Stimulated activated CD4-positive, alpha-beta T cell treated with anti-CD3 and anti-CD28 coated beads, Interleukin-2, amount 100 ng/mL, for 48 hours (primary cell): ENCODE measurements at regions not wholly inside any gene's neighbourhood (a gene's known extent, or its start where the extent isn't known, plus 50 kb on each side); places are given as distances from the start of the nearest gene placed in this dataset.

ENCODE experiments used
- DNase-seq, 2 donors: peaks; one replicate each; pipeline ENCODE4 v3.0.0-alpha.2; 2020

DNA sequence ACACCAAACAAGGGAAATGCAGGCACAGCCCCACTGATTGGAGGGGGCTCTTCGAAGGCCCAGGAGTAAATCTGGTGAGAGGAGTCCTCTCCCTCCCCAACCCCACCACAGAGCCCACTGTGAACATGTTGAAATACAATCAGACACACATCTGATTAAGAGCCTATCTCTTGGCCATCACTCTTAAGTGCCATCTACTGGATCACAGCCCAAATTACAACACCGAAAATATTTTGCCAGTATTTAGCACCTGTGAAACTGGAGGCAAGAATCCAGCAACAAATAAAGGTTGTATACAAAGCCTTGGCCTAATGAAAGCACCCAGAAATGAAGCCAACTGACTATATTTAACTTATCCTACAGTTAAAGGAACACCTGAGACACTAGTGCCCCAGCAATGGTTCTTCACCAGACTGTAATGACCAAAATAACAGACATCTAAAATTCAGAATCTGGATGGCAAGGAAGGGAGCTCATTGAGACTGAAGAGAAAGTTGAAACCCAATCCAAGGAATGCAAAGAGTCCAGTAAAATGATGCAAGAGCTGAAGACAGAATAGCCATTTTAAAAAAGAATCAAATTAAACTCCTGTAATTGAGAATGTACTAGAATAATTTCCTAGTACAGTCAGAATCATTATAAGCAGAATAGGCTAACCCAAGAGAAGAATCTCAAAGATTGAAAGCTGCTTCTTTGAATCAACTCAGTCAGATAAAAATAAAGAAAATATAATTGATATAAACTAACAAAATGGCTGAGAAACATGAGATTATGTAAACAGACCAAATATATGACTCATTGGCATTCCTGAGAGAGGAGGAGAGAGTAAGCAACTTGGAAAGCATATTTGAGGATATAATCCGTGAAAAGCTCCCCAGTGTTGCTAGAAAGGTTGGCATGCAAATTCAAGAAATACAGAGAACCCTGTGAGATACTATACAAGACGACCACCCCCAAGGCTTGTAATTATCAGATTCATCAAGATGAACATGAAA, 1117.0 kb downstream of the FLRT2 start:
- no peak for DNase-seq

DNA sequence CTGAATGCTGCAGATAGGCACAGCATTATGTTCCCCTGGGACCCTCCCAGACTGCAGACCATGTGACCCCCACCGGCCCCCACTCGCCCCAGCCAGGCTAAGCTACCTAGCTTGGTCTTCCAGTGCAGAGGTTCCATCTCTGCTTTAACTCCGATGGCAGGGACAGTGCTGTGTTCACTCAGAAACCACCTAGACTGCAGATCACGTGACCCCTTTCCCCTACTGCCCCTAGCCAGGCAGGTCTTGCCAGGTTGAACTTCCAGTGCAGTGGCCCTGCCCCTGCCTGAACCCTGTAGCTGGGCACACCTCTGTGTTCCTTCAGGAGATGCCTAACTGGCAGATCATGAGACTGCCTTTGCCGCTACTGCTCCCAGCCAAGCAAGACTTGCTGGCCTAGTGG, 1116.2 kb downstream of the FLRT2 start:
- no peak for DNase-seq

DNA sequence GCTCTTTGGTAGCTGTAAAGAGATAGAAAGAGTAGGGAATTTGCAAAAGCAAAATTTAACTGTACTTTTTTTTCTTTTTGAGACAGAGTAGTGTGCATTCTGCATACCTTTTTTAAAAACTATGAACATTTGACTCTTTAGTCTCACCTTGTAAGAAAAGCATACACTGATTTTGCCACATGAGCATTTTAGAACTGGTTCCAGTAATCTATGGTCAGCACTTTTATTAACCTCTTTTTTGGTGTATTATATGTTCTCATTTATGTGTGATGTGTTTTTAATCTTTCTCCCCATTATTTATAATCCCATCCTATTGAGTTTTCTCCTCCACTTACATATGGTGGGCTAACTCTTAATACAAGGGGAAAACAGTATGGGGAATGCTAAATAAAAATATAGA, 1111.4 kb downstream of the FLRT2 start:
- no peak for DNase-seq

DNA sequence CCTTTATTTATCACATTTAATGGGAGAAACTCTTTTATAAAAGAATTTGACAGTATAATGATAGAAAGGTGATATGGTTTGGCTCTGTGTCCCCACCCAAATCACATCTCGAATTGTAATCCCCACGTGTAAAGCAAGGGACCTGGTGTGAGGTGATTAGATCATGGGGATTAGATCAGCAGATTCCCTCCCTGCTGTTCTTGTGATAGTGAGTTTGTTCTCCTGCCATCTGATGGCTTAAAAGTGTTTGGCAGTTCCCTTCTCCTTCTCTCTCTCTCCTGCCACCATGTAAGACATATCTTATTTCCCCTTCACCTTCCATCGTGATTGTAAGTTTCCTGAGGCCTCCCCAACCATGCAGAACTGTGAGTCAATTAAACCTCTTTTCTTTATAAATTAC, 1110.3 kb downstream of the FLRT2 start:
- no peak for DNase-seq

DNA sequence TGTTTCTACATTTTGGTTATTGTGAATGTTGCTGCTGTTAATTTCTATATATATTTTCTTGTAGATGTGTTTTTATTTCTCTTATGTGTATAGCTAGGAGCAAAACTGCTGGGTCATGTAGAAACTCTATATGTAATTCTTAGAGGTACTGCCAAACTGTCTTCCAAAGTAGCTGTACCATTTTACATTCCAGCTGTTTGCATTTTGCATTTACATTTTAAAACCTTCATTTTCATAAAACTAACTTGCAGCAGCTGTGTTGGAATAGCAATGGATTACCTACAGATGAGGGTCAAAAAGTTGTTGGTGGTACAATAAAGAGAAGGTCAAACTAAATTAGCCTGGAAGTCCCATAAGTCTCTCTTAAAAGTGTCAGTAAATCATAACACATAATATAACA, 1109.7 kb downstream of the FLRT2 start:
- DNase-seq = no peak

DNA sequence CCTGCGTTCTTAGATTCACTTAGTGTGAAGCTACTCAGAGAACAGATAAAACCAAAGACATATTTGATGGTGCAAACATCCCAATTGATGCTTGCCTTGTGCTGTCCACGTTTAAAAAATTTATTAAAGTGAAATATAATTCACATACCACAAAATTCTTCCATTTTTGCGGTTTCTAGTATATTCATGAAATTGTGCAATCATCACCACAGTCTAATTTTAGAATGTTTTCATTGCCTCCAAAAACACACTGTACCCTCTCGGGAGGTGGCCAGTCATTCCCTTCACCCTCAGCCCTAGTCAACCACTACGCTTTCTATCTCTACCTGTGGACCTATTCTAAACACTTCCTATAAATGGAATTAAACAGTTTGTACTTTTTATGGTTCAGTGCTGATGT, 1109.2 kb downstream of the FLRT2 start:
- no peak for DNase-seq

DNA sequence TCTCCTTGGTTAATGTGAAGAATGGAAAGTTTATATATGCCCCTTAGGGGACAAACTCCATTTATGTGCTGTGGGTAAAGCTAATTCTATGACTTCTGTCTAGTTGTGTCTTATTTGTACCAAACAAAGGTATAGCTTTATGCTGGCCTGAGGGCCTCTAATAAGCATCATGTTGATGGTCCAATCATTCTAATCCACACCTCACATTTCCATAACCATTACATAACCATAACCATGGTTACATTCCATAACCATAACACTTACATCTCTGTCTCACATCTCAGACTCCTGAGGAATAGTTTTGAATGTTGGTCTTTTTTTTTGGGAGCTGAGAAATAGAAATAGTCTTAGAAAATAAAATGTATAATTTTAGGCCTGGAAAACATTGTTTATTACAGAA, 1097.1 kb downstream of the FLRT2 start:
- no peak for DNase-seq

DNA sequence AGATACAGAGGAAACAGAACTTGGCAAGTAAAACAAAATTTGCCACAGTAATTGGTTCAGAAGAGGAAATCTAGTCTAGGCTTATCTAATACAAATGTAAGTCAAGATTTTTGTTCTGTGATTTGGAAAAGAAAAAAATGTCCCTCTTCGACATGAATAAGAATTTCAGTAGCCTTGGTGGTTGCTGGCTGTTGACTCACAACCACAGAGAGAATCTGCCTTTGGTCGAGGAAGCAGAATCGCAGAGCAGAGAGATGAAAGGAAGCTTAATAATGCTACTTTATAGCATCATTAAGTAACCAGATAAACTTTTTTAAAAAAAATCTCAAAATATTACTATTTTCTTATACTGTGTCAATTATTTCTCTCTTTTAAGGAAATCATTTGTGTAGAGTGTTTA, 1096.6 kb downstream of the FLRT2 start:
- no peak for DNase-seq

DNA sequence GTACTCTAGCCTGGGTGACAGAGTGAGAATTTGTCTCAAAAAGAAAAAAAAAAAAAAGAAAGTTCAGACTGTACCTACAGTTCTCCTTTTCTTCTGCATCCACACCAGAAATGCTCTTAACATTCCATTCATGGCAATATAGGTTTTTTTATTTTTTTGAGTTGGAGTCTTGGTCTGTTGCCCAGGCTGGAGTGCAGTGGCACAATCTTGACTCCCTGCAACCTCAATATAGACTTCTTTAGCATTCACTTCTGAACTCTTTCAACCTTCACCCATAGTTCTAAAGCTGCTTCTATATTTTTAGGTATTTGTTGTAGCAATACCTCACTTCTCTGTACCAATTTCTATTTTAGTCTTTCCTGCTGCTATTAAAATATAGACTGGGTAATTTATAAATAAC, 1095.7 kb downstream of the FLRT2 start:
- DNase-seq = no peak

DNA sequence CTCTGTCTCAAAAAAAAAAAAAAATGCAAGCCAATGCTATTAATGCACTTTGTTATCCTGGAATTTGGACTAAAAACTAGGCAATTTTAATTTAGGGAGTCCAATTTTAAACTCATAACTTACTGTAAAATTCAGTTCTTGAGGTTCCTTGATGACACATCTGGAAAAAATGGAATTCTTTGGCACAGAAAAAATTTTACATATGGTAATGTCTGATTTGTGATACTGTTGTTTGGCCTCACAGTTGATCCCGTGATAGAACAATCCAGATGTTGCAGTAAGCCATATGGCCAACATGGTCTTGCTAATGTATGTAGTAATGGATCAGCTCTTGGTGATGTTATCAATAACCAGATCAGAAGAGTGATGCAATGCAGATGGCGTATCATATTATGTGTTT, 1089.8 kb downstream of the FLRT2 start:
- no peak for DNase-seq

DNA sequence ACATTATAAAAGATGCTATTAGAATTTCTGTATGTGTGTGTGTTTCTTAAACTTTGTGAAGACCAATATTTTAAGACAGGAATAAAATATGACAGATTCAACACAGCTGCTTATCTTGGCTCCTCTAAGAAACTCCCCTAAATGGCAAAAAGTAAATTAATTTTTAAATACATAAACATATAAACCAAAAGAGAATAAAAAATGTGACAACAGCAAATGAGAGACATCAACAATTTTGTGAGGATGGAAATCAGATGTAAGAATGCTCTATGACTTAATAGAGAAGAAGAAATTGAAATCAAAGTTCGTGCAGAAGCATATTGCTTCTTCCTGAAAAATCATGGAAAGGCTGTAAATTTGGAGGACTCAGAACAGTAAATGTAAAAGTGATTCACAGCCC, 1083.8 kb downstream of the FLRT2 start:
- no peak for DNase-seq

DNA sequence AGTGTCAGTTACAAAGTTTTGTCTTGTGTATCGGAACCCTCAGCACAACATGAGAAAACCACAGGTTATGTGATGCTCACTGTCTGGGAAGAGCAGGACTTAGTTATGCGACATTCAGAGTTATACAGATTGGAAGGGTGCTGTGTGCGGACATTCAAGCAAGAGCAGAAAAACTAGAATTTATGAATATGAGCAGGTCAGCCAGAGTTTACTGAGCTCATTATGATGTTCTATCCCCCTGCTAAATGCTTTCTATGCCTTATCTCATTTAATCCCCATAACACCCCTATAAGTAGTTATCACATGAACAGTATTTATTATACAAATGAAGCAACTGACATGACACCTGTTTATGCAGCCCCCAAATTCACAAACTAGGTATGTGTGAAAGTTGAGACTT, 1083.2 kb downstream of the FLRT2 start:
- DNase-seq = no peak

DNA sequence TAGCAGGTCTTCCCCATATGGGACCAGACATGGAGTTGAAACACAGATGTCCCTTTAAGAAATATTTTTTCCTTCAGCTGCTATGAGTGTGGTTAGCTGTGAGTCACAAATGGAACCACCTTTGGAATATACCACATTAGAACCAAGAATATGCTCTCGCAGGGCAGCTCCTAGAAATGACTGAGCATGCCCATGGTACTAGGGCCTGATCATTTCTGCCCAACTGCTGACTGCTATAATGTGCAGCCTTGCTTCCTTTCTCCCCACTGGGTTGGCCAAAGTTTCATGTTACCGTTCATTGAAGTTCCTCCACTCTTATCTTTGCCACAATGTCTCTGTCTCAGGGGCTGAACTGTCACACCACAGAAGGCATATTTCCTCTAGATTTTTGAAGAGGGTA, 1074.6 kb downstream of the FLRT2 start:
- DNase-seq = no peak

DNA sequence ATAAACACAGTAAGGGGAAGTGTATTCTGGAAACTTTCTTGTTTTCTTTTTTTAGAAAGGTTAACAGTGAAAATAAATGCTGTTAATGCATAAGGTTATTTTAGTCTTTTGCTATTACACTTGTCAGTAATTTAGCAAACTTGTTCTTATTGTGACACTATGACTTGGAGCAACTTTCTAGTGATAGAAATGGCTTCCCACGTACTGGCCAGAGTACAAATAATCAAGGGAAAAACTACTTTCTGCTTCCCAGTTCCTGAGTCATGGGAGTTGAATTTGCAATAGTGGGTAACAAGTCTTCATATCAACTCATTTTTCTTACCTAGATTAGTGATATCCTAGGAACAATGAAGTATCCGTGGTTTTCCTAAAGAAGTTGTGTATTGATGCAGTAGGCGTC, 1072.3 kb downstream of the FLRT2 start:
- no peak for DNase-seq

DNA sequence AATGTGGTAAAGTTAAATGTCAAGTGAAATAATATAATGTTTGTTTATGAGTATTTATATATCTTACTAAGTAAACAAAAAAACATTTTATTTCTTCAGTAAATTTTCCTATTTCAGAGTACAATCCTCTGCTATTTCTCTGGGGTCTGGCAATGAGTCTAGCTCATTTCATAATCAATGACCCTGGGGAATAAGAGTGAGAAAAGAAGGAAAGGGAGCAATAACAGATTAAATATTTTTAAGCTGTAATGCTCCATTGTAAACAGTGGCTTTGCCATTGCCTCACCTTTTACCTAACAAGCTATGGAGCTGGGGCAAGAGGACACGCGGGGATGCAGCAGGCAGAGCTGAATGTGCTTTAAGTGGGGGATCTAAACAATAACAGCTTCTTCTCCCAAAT, 1071.9 kb downstream of the FLRT2 start:
- no peak for DNase-seq

DNA sequence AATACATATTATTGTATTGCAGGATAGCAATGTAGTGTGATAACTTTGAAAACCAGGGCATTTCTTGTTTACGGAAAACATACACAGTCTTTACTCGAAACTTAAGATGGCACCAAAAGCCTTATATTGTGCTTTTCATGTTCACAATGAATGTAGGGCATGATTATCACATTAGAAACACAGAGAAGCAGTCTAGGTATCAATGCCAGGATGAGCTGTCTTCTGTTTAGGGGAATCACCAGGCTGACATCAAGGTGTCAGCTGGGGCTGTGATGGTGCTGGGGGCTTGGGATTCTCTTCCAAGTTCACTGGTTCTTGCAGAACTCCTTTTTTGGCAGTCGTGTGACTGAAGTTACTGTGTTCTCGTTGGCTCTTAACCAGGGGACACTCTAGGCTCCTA, 1067.3 kb downstream of the FLRT2 start:
- no peak for DNase-seq

DNA sequence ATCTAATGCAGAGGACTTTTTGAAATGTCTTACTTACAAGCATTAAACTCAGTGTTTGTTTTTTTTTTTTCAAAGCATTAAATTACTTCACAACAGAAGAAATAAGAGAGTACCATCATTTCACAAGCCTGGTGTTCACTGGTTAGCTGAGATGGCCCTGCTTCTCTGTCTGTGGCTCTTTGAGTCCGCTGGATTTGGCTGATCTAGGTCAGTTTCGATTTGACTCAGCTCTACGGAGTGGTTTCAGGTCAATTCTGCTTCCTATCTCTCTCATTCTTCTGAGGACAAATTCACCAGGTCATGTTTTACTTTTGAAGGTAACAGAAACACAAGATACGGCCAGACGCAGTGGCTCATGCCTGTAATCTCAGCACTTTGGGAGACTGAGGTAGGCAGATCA, 1066.1 kb downstream of the FLRT2 start:
- no peak for DNase-seq

DNA sequence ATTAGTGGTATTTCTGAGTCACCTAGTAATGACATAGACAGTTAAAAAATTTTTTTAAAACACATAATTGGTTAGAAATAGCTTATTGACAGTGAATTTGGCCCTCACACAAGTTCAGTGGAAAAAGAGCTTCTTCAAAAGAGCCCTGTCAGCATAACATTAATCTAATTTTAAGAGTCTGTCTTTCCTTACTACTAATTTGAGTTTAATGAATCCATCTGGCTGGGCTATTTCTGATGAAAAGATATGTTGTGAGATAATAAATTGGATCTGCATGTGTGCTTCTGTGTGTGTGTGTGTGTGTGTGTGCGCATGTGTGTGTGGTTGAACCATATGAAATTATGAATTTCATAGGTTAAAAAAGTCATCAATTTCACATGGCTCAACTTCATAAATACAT, 1045.2 kb downstream of the FLRT2 start:
- DNase-seq = no peak

DNA sequence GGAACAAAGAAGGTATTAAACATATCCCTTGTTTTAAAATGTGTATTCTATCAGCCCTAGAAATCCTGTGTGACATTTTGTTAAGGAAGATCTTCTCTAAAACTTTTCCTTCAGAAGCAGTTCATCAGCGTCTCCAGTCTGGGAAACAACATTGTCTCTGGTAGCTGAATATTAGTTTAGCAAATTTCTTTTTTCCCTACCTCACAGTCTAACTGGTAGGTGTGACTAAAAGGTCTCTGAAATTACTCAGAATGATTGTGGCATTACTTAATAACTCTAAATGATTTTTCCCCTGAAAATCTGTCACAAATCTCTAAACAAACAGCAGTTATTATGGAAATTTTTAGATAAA, 1044.8 kb downstream of the FLRT2 start:
- DNase-seq = no peak

DNA sequence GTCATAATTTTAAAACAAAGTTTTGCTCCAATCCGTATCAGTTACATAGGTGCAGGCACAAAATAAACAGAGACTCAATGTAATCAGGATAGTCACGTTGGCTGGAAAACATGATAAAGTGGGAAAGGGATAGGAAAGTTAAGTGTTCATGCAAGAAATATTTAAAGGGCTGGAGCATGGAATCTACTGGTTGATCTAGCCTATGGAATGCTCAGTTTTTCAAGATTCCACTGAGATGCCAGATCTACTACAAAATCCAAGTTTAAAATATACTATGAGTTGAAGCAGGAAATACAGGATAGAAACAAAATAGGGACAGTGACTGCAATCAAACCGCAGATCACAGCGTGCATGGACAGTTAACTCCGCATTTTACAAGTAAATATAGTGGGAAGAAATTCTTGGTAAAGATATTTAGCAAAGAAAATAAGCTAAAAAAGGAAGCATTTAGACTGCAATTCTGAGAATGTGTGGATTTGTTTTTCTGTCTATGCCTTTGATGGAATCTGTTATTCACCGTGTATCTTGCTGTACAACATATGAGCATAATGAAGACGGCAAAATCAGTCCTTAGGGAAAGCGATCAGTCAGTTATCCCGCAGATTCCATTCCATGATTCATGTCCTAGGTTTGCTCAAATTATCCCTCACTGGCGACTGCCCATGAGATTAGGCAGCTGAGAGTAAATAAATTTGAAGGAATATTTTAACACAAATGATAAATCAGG, 1044.3 kb downstream of the FLRT2 start:
- DNase-seq = no peak

DNA sequence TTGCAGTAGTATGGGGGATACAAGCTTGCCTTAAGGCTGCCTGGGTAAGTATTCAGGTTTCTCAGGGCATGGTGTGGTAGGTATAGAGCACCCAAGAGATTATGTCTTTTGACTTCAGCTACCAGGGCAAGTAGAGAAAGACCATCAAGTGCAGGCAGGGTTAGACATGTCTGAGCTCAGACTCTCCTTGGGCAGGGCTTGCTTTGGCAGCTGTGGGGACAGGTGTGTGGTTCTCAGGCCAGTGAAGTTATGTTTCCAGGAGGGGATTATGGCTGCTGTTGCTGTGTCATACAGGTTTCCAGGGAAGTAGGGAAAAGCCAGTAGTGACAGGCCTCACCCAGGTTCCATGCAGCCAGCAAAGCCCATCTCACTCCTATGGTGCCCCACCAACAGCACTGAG, 1040.4 kb downstream of the FLRT2 start:
- DNase-seq = no peak

DNA sequence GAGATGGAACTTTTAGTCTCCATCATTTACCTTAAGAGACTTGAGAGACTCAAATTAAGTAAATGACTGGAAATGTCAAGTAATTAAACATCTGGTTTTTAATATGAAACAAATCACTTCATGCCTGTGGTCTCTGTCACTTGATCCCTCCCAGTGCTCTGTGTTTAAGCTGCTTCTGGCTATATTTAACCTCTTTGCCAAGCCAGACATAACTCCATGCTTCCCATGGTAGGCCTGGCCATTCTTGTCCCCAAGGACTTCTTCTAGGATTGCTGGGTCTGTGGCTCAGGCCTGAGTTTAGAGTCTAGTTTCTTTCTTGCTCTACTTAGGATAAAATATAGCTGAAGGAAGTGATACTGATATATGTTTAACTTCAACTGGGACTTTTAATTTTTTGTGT, 1013.6 kb downstream of the FLRT2 start:
- DNase-seq = no peak

DNA sequence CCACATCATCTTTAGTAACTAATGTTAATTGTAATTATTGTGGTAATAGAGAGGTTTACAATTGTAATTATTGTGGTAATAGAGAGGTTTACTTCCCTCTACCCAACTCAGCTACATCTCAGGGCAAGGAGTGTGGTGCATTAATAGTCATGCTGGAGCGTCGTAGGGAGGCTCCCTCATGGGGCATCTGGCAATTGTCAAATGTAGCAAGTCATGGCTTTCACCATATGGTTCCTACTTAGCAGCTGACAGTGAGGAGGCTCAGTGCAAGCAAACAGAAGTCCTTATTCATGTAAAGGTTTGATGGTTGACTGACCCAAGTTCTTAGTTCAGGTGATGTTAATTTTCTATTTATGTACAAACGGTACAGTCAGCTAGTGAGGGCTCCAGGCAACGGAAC, 1012.0 kb downstream of the FLRT2 start:
- DNase-seq = no peak

DNA sequence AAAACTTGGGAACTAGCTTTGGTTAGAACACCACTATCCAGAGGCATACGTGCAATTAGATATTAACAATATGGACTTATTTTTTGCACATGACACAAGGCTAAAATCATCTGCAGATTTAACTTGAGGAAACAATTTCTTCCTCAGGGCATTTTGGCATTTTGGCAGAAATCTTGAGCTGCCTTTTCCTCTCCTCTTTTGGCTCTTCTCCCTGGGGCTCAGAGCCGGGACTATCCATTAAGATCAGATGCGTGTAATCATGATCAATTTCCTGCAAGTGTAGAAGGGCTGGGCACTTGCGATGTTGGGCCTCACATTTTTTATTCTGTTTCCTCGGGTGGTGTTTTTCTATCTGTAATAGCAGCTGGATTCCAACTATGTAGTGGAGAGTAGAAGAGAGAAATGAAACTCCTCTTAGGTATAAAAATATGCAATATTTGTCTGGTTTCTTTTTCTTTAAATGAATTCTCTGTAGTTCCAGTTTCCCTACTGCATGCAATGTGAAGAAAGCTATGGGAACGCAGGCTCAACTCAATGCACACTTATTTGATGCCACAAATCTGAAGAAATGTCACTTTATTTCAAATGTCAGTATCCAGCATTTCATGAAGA, 1010.8 kb downstream of the FLRT2 start:
- DNase-seq = no peak
